Small intestine (tissue), 7 donors: ENCODE measurements at regions not wholly inside any gene's neighbourhood (a gene's known extent, or its start where the extent isn't known, plus 50 kb on each side); places are given as distances from the start of the nearest gene placed in this dataset.

Source experiments
- DNase-seq, 2 donors: peaks; one replicate each; pipeline versions ENCODE4 v3.0.0 to v3.0.0-alpha.2; 2013
- FAIRE-seq: peaks from 2 replicates; lab custom pipeline; 2012; peaks lifted over from hg19 to GRCh38; lab: Jason Lieb, UNC
- H3K27ac ChIP-seq, 3 donors: one replicate each; pipeline ENCODE4 v1.5.1; 2013; ENCODE audit warnings: low read length in 2 of 3, mild to moderate bottlenecking in 2 of 3, control low read depth in 1 of 3, inconsistent platforms in 1 of 3, low read depth in 1 of 3, moderate library complexity in 1 of 3
- H3K27me3 ChIP-seq, 3 donors: one replicate each; pipeline ENCODE4 v1.6.1; 2013; ENCODE audit warnings: low read length in 3 of 3, inconsistent platforms in 1 of 3; ENCODE audit not compliant: control insufficient read depth in 3 of 3, insufficient read depth in 3 of 3
- H3K36me3 ChIP-seq, 3 donors: one replicate each; pipeline ENCODE4 v1.6.1; 2013; ENCODE audit warnings: low read length in 3 of 3, inconsistent platforms in 1 of 3, low read depth in 1 of 3, mild to moderate bottlenecking in 1 of 3, moderate library complexity in 1 of 3; ENCODE audit not compliant: control insufficient read depth in 3 of 3, insufficient read depth in 2 of 3
- H3K4me1 ChIP-seq, 3 donors: one replicate each; pipeline ENCODE4 v1.6.1; 2013; ENCODE audit warnings: low read length in 2 of 3, inconsistent platforms in 1 of 3, low read depth in 1 of 3, mild to moderate bottlenecking in 1 of 3, moderate library complexity in 1 of 3; ENCODE audit not compliant: control insufficient read depth in 3 of 3, insufficient read depth in 2 of 3
- H3K4me3 ChIP-seq, 3 donors: one replicate each; pipeline ENCODE4 v1.5.1; 2013; ENCODE audit warnings: low read length in 3 of 3, control low read depth in 1 of 3, inconsistent platforms in 1 of 3, low read depth in 1 of 3, mild to moderate bottlenecking in 1 of 3, moderate library complexity in 1 of 3
- H3K9me3 ChIP-seq, 2 donors: one replicate each; pipeline ENCODE4 v1.6.1; 2013; ENCODE audit warnings: low read depth in 1 of 2, low read length in 1 of 2; ENCODE audit not compliant: control insufficient read depth in 2 of 2, insufficient read depth in 1 of 2
- WGBS, 3 donors: extraction: QIAGEN DNeasy Blood & Tissue Kit; methylation state at CpG; one replicate each; pipeline ENCODE4 v1.1.7; 2013; 5-methylcytosine and 5-hydroxymethylcytosine counted together
- donor health status: healthy with polysubstance abuse.
- donor health status: control.
- donor health status: control.
- donor health status: Bipolar disorder and iron deficiency.
- donor health status: healthy.

DNA sequence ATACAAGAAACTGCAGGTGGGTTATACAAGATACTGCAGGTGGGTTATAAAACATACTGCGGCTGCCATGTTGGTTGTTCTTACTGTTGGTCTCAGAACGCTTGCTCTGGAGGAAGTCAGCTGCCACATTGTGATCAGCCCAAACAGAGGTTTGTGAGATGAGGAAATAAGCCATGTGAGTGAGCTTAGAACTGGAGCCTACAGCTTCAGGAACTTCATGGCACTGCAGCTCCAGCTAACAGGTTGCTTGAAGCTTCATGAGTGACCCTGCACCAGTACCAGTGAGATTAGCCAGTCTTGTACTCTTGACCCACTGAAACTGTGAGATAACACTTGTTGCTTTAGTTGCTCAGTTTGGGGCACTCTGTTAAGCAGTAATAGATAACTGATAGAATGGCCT lies 74.5 kb upstream of the PRKCQ start:
- Histone ChIP-seq H3K4me1 (no peaks in the 10 kb centered on the region), H3K9me3 (no peaks in the 10 kb centered on the region), H3K4me3 (no peak overlapping the region), H3K27me3 (peaks cover 0 to 4% (median 0%) of the 10 kb centered on the region in 3 donors), H3K36me3 (no peaks in the 10 kb centered on the region), H3K27ac (no peak overlapping the region)
- DNase-seq (peak in 1 of 2 donors; percentile 18), FAIRE-seq (no peak)
- 79 to 93% (median 91%) methylated on average over 2 of the region's 2 CpGs for WGBS, 3 donors

DNA sequence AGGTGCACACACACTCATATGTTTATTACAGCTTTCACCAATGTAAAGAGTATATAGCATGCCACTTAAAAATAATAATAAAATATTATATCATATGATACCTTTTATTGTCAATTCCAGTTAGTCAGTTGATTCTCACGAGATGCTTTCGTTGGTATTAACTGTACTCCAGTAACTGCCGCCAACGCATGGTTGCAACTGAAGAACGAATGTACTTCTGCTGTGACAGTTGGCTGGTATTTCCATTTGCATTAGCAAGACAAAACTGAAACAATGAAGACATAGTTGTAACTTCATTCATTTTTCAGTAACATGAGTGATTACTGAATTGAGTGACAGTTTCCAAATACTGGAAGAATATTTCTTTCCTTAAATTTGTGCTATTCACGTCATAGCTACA lies 70.5 kb upstream of the PRKCQ start:
- FAIRE-seq (no peak), DNase-seq (no peak)
- 84 to 90% (median 89%) methylated on average over 6 of the region's 6 CpGs for WGBS, 3 donors
- Histone ChIP-seq H3K4me1 (no peaks in the 10 kb centered on the region), H3K4me3 (no peak overlapping the region), H3K27ac (no peak overlapping the region), H3K36me3 (no peaks in the 10 kb centered on the region), H3K9me3 (no peaks in the 10 kb centered on the region), H3K27me3 (peaks cover 0 to 4% (median 0%) of the 10 kb centered on the region in 3 donors)

DNA sequence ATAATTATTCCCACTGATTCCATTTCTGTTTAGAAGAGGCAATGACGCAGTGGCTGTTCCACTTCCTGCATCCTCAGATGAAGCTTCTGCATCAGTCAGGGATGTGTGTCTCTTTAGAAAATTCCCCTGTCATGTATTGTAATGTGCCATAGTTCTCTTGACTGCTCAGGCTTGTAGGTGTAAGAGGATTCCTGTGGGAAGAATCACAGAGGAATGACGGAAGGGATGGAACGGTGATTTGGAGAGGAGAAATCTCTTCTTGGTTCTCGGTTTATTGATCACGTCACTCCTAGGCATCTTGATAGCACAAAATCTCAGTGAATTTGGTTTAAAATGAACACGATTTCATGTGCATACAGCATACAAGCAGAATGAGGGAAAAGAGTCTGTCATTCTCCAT lies 69.8 kb upstream of the PRKCQ start:
- no peak overlapping the region for H3K27ac ChIP-seq
- no peaks in the 10 kb centered on the region for H3K27me3 ChIP-seq
- no peak overlapping the region for H3K4me3 ChIP-seq
- WGBS, 3 donors = 76 to 80% (median 78%) methylated on average over 6 of the region's 6 CpGs
- DNase-seq = no peak
- no peak for FAIRE-seq
- H3K36me3 ChIP-seq = no peaks in the 10 kb centered on the region
- no peaks in the 10 kb centered on the region for H3K4me1 ChIP-seq
- no peaks in the 10 kb centered on the region for H3K9me3 ChIP-seq

DNA sequence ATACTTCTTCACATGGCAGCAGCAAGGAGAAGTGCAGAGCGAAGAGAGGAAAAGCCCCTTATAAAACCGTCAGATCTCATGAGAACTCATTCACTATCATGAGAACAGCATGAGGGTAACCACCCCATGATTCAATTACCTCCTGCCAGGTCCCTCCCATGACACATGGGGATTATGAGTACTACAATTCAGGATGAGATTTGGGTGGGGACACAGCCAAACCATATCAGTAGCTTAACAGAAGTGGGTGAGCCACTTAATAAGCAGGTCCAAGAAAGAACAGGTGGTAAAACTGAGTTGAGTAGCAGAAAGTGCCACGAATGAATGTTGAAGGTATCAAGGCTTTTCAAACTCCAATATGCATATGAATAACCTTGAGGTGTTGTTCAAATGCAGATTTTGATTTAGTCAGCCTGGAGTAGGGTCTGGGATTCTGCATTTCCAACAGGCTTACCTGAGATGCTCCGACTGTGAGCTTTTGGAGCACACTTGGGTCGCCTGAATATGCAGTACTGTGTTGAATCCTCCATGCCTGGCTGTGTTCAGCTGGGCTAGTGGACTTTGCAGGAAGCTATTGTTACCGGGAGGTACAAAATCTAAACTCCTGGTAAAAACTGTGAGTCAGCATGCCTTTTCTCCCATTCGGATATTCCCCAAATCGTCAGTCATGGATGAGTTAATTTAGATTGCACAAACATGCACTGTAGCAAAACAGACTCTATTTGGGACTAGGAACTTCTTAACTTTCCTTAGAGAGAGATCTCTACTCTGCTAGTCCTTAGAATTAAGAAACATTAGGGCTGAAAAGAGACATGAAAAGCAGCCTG lies 69.0 kb upstream of the PRKCQ start:
- Histone ChIP-seq H3K4me1 (no peaks in the 10 kb centered on the region), H3K36me3 (no peaks in the 10 kb centered on the region), H3K27ac (no peak overlapping the region), H3K27me3 (no peaks in the 10 kb centered on the region), H3K9me3 (no peaks in the 10 kb centered on the region), H3K4me3 (no peak overlapping the region)
- WGBS, 3 donors = 60 to 70% (median 61%) methylated on average over 8 of the region's 8 CpGs
- FAIRE-seq (no peak), DNase-seq (no peak)

DNA sequence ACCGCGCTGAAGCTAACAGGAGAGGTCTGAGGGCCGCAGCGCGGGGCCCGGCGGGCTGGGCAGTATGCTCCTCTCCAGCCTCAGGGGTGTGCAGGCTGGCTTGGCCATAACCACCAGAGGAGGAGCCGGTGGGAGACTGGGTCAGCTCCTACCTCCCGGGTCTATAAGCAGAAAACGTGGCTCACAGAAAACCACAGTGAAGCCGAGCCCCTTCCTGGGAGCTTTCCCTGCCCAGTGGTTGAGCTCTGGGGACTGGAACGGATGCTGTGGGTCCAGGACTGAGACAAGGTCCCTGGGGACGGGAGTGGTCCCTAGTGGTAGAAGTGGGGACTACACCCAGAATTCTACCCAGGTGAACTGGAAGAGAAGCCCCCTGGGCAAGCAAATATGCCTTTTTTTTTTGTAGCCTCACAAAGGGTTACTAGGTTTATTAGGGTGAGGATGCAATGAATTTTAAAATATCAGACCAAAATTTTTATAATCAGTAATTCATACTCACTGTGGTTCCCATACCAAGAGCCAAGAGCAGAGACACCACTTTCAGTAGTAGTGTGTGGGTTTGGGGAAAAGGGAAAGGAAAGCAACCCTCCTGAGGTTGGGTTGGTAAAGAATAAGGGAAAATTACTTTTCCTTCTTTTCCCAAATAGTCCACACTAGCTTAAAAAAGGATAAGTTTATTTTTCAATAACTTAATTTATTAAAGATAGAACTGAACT lies 67.9 kb upstream of the PRKCQ start:
- H3K4me3 ChIP-seq = no peak overlapping the region
- FAIRE-seq (no peak), DNase-seq (peak; percentile 49 to 61)
- 44 to 48% (median 46%) methylated on average over 13 of the region's 13 CpGs for WGBS, 3 donors
- H3K9me3 ChIP-seq = no peaks in the 10 kb centered on the region
- H3K36me3 ChIP-seq = no peaks in the 10 kb centered on the region
- no peak overlapping the region for H3K27ac ChIP-seq
- H3K27me3 ChIP-seq = no peaks in the 10 kb centered on the region
- no peaks in the 10 kb centered on the region for H3K4me1 ChIP-seq

DNA sequence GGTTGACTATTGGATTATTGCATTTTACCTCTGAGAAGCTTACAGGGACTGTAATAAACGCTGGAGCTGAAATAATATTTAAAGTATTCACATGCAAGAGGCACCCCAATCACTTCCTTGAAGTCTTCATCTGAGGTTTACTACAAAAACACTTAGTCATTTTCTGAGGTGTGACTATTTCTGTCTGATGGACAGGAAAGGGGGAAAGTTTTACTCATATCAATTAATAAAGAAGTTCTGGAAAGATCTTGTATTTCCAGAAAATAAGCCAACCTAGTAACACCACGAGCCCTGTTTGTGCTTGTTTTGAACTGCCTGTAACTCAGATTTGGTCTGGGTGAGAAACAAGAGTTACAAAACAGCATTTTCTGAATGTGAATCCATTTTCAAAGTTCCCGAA lies 63.9 kb upstream of the PRKCQ start:
- H3K27me3 ChIP-seq = peaks cover 0 to 2% (median 0%) of the 10 kb centered on the region in 3 donors
- no peaks in the 10 kb centered on the region for H3K4me1 ChIP-seq
- no peak overlapping the region for H3K27ac ChIP-seq
- FAIRE-seq (no peak), DNase-seq (no peak)
- H3K9me3 ChIP-seq = no peaks in the 10 kb centered on the region
- H3K36me3 ChIP-seq = no peaks in the 10 kb centered on the region
- WGBS, 3 donors = 45 to 61% (median 51%) methylated on average over 3 of the region's 3 CpGs
- no peak overlapping the region for H3K4me3 ChIP-seq

DNA sequence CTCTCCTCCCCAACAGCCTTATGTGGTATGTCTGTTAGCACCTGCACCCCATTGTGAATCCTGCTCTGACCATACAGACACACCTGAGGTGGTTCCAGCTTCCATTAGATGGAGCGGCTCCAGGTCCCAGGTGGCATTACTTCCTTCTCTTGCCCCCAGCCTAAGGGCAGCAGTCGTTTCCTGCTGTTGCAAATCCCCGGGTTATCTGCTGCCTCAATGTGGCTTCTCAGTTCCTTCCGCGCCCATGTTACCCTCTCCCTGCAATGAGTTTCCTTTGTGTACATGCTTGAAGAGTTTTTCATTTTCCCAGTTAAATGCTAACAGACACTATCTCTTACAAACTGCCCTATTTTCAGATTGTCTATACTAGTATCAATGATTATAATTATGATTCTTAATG lies 62.8 kb upstream of the PRKCQ start:
- no peaks in the 10 kb centered on the region for H3K4me1 ChIP-seq
- DNase-seq (no peak), FAIRE-seq (no peak)
- no peak overlapping the region for H3K4me3 ChIP-seq
- H3K27me3 ChIP-seq = peaks cover 0 to 2% (median 0%) of the 10 kb centered on the region in 3 donors
- WGBS, 3 donors = 37 to 55% (median 51%) methylated on average over 5 of the region's 5 CpGs
- H3K27ac ChIP-seq = no peak overlapping the region
- no peaks in the 10 kb centered on the region for H3K36me3 ChIP-seq
- H3K9me3 ChIP-seq = no peaks in the 10 kb centered on the region

DNA sequence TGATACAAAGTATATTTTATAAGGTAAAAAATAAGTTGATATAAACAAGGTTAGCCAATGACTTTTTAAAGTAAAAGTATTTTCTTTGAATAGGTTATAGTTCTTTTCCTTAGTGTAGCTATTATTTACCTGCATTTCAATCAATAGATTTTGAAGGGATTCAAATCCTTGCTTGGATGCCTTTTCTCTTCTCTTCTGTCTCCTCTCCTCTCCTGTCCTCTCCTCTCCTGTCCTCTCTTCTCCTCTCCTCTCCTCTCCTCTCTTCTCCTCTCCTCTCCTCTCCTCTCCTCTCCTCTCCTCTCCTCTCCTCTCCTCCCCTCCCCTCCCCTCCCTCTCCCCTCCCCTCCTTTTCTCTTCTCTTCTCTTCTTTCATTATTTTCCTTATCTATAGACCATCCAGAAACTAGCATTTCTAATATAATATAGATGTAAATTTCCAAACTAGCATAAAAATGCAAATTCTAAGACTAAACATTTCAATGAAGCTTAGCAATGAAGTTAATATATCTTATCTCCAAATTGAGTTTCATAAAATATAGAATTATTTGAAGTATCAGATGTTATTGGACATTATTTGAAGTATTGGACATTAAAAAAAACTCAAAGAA lies 60.5 kb upstream of the PRKCQ start:
- no peak for FAIRE-seq
- Histone ChIP-seq H3K9me3 (no peaks in the 10 kb centered on the region), H3K4me1 (no peaks in the 10 kb centered on the region), H3K27ac (no peak overlapping the region), H3K27me3 (peaks cover 0 to 2% (median 0%) of the 10 kb centered on the region in 3 donors), H3K36me3 (no peaks in the 10 kb centered on the region), H3K4me3 (no peak overlapping the region)
- no peak for DNase-seq
